ENCODE measurements at regions not wholly inside any gene's neighbourhood (a gene's known extent, or its start where the extent isn't known, plus 50 kb on each side); places are given as distances from the start of the nearest gene placed in this dataset.

GRCh38 chr10:128286141-128286761 lies 160.0 kb upstream of the MKI67 start:
- no peak for DNase-seq (ENCODE audit: low spot score)
- TF ChIP-seq CTCF (IDR thresholded peaks at IDR 0.05; ENCODE audit: extremely low read depth, insufficient read depth, missing control alignments) = no peak
- in situ Hi-C loops (cut with MboI; ENCODE audit: low pct_unique_long_range_greater_than_20kb, low sequenced_read_pairs, unreplicated experiment) = no loop called here

- no peak for DNase-seq (ENCODE audit: low spot score)
- in situ Hi-C loops (cut with MboI; ENCODE audit: low pct_unique_long_range_greater_than_20kb, low sequenced_read_pairs, unreplicated experiment) = no loop called here
- TF ChIP-seq CTCF (IDR thresholded peaks at IDR 0.05; ENCODE audit: extremely low read depth, insufficient read depth, missing control alignments) = no peak
These were observed 160.7 kb upstream of the MKI67 start for GRCh38 chr10:128286762-128287500.

- no peak for DNase-seq (ENCODE audit: low spot score)
- no peak for TF ChIP-seq CTCF (IDR thresholded peaks at IDR 0.05; ENCODE audit: extremely low read depth, insufficient read depth, missing control alignments)
- in situ Hi-C loops (cut with MboI; ENCODE audit: low pct_unique_long_range_greater_than_20kb, low sequenced_read_pairs, unreplicated experiment) = no loop called here
These were observed 161.7 kb upstream of the MKI67 start for GRCh38 chr10:128287921-128288320.

- in situ Hi-C loops (cut with MboI; ENCODE audit: low pct_unique_long_range_greater_than_20kb, low sequenced_read_pairs, unreplicated experiment) = no loop called here
- no peak for DNase-seq (ENCODE audit: low spot score)
- no peak for TF ChIP-seq CTCF (IDR thresholded peaks at IDR 0.05; ENCODE audit: extremely low read depth, insufficient read depth, missing control alignments)
These were observed 163.4 kb upstream of the MKI67 start for GRCh38 chr10:128289621-128290020.

GRCh38 chr10:128295003-128295402 lies 168.8 kb upstream of the MKI67 start:
- DNase-seq (ENCODE audit: low spot score) = no peak
- no peak for TF ChIP-seq CTCF (IDR thresholded peaks at IDR 0.05; ENCODE audit: extremely low read depth, insufficient read depth, missing control alignments)
- in situ Hi-C loops (cut with MboI; ENCODE audit: low pct_unique_long_range_greater_than_20kb, low sequenced_read_pairs, unreplicated experiment) = no loop called here

GRCh38 chr10:128296253-128297007 lies 170.2 kb upstream of the MKI67 start:
- DNase-seq (ENCODE audit: low spot score) = no peak
- in situ Hi-C loops (cut with MboI; ENCODE audit: low pct_unique_long_range_greater_than_20kb, low sequenced_read_pairs, unreplicated experiment) = no loop called here
- TF ChIP-seq CTCF (IDR thresholded peaks at IDR 0.05; ENCODE audit: extremely low read depth, insufficient read depth, missing control alignments) = no peak
